WTC11 (cell line): ENCODE measurements at regions not wholly inside any gene's neighbourhood (a gene's known extent, or its start where the extent isn't known, plus 50 kb on each side); places are given as distances from the start of the nearest gene placed in this dataset.

Experiments
- ATF1 ChIP-seq: sonication (generic); formaldehyde crosslinking; IDR thresholded peaks from 2 replicates; pipeline ENCODE4 v1.8.1; 2023; ENCODE audit warnings: mild to moderate bottlenecking, moderate library complexity, missing genetic modification reagents
- GRHL2 ChIP-seq: fragments of 250-450 bp; sonication (Bioruptor Pico); IDR thresholded peaks from 2 replicates; pipeline ENCODE4 v1.8.0; 2022; ENCODE audit warnings: mild to moderate bottlenecking, moderate library complexity; ENCODE audit not compliant: insufficient replicate concordance, severe bottlenecking
- JUN ChIP-seq: sonication (generic); formaldehyde crosslinking; IDR thresholded peaks from 2 replicates; pipeline ENCODE4 v1.8.0; 2023; ENCODE audit warnings: mild to moderate bottlenecking, missing genetic modification reagents
- SP1 ChIP-seq: sonication (generic); formaldehyde crosslinking; conservative IDR thresholded peaks from 2 replicates; pipeline ENCODE4 v1.8.1; 2022; ENCODE audit warnings: missing genetic modification reagents
- TP53 ChIP-seq: sonication (generic); formaldehyde crosslinking; IDR thresholded peaks from 2 replicates; pipeline ENCODE4 v1.8.1; 2023; ENCODE audit warnings: mild to moderate bottlenecking, missing genetic modification reagents
- ZNF121 ChIP-seq: sonication (generic); formaldehyde crosslinking; IDR thresholded peaks from 2 replicates; pipeline ENCODE4 v1.8.0; 2023; ENCODE audit warnings: missing genetic modification reagents
- ZNF263 ChIP-seq: sonication (generic); formaldehyde crosslinking; IDR thresholded peaks from 2 replicates; pipeline ENCODE4 v1.8.1; 2022; ENCODE audit warnings: low read depth, mild to moderate bottlenecking, moderate library complexity, missing genetic modification reagents
- TF ChIP-seq, protein P1 (sequence below): fragments of 200-600 bp; IDR thresholded peaks from 2 replicates; pipeline ENCODE4 v1.8.0; 2022; ENCODE audit warnings: antibody characterized with exemption
- TF ChIP-seq, protein P2 (sequence below): sonication (generic); formaldehyde crosslinking; IDR thresholded peaks from 2 replicates; pipeline ENCODE4 v1.8.1; 2023; ENCODE audit warnings: mild to moderate bottlenecking, missing genetic modification reagents, moderate library complexity
- TF ChIP-seq, protein P3 (sequence below): sonication (generic); formaldehyde crosslinking; IDR thresholded peaks from 2 replicates; pipeline ENCODE4 v1.8.0; 2022; ENCODE audit warnings: mild to moderate bottlenecking, missing genetic modification reagents

DNA sequence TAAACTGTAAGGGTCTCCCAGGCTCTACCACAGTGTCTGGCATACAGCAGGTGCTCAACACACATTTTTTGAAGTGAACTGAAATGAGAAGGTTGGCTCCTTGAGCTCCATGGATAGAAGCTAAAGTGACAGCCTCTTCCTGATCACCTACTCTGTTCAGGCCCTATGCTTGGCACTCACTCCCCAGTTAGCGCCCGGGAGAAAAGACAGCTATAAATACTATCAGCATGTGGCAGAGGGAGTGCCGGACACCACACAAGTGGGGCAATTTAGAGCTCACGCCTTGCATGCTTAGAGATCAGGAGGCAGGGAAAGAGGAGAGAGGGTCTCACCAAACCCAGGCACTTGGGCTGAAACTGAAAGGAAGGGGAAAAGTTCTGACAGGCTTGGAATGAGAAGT is 195.5 kb downstream of the BUD13 start:
- TF ChIP-seq, protein P1, sequence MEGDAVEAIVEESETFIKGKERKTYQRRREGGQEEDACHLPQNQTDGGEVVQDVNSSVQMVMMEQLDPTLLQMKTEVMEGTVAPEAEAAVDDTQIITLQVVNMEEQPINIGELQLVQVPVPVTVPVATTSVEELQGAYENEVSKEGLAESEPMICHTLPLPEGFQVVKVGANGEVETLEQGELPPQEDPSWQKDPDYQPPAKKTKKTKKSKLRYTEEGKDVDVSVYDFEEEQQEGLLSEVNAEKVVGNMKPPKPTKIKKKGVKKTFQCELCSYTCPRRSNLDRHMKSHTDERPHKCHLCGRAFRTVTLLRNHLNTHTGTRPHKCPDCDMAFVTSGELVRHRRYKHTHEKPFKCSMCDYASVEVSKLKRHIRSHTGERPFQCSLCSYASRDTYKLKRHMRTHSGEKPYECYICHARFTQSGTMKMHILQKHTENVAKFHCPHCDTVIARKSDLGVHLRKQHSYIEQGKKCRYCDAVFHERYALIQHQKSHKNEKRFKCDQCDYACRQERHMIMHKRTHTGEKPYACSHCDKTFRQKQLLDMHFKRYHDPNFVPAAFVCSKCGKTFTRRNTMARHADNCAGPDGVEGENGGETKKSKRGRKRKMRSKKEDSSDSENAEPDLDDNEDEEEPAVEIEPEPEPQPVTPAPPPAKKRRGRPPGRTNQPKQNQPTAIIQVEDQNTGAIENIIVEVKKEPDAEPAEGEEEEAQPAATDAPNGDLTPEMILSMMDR = no peak
- no peak for TF ChIP-seq ZNF121 (CRISPR knock-in tag)
- TF ChIP-seq, protein P2, sequence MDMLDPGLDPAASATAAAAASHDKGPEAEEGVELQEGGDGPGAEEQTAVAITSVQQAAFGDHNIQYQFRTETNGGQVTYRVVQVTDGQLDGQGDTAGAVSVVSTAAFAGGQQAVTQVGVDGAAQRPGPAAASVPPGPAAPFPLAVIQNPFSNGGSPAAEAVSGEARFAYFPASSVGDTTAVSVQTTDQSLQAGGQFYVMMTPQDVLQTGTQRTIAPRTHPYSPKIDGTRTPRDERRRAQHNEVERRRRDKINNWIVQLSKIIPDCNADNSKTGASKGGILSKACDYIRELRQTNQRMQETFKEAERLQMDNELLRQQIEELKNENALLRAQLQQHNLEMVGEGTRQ = no peak
- no peak for TF ChIP-seq ATF1 (CRISPR knock-in tag)
- TF ChIP-seq SP1 (CRISPR knock-in tag) = no peak
- TF ChIP-seq TP53 (CRISPR knock-in tag) = no peak
- TF ChIP-seq, protein P3, sequence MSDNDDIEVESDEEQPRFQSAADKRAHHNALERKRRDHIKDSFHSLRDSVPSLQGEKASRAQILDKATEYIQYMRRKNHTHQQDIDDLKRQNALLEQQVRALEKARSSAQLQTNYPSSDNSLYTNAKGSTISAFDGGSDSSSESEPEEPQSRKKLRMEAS (CRISPR knock-in tag) = no peak
- TF ChIP-seq JUN (CRISPR knock-in tag) = no peak
- TF ChIP-seq ZNF263 (CRISPR knock-in tag) = no peak
- TF ChIP-seq GRHL2 = no peak
